ENCODE measurements at regions not wholly inside any gene's neighbourhood (a gene's known extent, or its start where the extent isn't known, plus 50 kb on each side); places are given as distances from the start of the nearest gene placed in this dataset.

GRCh38 chr1:106876384-106876783 is 180.1 kb upstream of the PRMT6 start:
- in situ Hi-C loops (cut with MboI; ENCODE audit: low sequenced_read_pairs, unreplicated experiment) = no loop called here
- DNase-seq (ENCODE audit: low spot score) = no peak
- TF ChIP-seq, protein P1, sequence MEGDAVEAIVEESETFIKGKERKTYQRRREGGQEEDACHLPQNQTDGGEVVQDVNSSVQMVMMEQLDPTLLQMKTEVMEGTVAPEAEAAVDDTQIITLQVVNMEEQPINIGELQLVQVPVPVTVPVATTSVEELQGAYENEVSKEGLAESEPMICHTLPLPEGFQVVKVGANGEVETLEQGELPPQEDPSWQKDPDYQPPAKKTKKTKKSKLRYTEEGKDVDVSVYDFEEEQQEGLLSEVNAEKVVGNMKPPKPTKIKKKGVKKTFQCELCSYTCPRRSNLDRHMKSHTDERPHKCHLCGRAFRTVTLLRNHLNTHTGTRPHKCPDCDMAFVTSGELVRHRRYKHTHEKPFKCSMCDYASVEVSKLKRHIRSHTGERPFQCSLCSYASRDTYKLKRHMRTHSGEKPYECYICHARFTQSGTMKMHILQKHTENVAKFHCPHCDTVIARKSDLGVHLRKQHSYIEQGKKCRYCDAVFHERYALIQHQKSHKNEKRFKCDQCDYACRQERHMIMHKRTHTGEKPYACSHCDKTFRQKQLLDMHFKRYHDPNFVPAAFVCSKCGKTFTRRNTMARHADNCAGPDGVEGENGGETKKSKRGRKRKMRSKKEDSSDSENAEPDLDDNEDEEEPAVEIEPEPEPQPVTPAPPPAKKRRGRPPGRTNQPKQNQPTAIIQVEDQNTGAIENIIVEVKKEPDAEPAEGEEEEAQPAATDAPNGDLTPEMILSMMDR (IDR thresholded peaks at IDR 0.05; ENCODE audit: borderline replicate concordance, control extremely low read depth, extremely low read depth, insufficient read depth, missing control alignments) = no peak

DNA sequence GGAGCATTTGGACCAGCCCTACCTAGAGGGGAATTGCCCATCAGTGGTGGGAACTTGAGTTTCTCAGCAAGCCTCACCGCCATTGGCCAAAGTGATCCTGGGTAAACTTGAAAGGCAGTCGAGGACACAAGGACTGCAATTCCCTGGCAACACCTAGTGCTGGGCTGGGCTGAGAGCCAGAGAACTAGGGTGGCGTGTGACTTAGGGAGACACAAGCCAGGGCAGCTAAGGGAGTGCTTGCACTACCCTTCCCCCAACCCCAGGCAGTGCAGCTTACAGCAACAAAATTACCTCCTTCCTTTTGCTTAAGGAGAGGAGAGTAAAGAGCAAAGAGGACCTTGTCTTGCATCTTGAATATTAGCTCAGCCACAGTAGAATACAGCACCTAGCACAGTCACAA is 176.9 kb upstream of the PRMT6 start:
- TF ChIP-seq, protein P1 (IDR thresholded peaks at IDR 0.05; ENCODE audit: borderline replicate concordance, control extremely low read depth, extremely low read depth, insufficient read depth, missing control alignments) = no peak
- no peak for DNase-seq (ENCODE audit: low spot score)
- in situ Hi-C loops (cut with MboI; ENCODE audit: low sequenced_read_pairs, unreplicated experiment) = no loop called here

DNA sequence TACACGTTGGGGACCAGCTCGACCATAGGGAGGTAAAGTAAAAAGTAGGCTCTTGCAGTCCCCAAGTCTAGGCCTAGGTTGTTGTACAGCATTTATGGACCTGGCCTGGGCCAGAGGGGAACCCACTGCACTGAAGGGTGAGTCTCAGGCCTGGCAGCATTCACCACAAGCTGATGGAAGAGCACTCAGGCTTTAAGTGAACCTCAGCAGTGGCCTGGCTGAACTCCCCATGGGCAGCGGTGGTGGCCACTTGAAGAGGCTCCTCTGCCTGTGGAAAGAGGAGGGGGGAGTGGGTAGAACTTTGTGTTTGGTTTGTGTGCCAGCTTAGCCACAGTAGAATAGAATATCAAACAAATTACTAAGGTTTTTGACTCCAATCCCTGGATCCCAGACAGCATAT is 176.2 kb upstream of the PRMT6 start:
- in situ Hi-C loops (cut with MboI; ENCODE audit: low sequenced_read_pairs, unreplicated experiment) = no loop called here
- no peak for DNase-seq (ENCODE audit: low spot score)
- TF ChIP-seq, protein P1 (IDR thresholded peaks at IDR 0.05; ENCODE audit: borderline replicate concordance, control extremely low read depth, extremely low read depth, insufficient read depth, missing control alignments) = no peak

DNA sequence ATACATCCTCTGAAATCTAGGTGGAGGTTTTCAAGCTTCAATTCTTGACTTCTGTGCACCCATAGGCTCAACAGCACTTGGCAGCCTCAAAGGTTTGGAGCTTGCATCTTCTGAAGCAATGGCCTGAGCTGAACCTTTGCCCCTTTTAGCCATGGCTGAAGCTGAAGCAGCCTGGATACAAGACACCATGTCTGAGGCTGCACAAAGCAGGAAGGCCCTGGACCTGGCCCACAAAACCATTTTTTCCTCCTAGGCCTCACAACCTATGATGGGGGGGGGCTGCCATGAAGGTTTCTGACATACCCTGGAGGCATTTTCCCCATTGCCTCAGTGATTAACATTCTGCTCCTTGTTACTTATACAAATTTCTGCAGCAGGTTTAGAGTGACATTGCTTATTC is 173.3 kb upstream of the PRMT6 start:
- in situ Hi-C loops (cut with MboI; ENCODE audit: low sequenced_read_pairs, unreplicated experiment) = no loop called here
- no peak for DNase-seq (ENCODE audit: low spot score)
- TF ChIP-seq, protein P1 (IDR thresholded peaks at IDR 0.05; ENCODE audit: borderline replicate concordance, control extremely low read depth, extremely low read depth, insufficient read depth, missing control alignments) = no peak

GRCh38 chr1:106889059-106889458 is 167.4 kb upstream of the PRMT6 start:
- TF ChIP-seq, protein P1 (IDR thresholded peaks at IDR 0.05; ENCODE audit: borderline replicate concordance, control extremely low read depth, extremely low read depth, insufficient read depth, missing control alignments) = no peak
- in situ Hi-C loops (cut with MboI; ENCODE audit: low sequenced_read_pairs, unreplicated experiment) = no loop called here
- DNase-seq (ENCODE audit: low spot score) = no peak

DNA sequence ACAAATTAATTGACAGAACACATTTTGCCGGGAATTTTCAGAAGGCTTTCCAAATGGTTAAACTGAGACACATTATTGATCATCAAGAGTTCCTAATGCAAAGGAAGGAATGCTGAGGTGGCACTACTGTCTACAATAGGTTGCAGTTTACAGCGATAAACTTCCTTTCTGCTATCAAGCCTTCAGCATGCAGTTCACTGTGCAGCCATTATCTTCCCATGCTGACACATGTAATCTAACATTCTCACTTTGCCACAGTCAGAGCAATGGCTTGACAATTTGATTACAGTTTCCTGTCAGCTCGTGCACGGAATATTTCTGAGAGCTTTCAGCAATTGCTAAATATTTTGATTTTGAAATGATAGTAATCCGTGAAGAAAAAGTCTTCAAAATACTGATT is 166.9 kb upstream of the PRMT6 start:
- no peak for DNase-seq (ENCODE audit: low spot score)
- in situ Hi-C loops (cut with MboI; ENCODE audit: low sequenced_read_pairs, unreplicated experiment) = no loop called here
- TF ChIP-seq, protein P1 (IDR thresholded peaks at IDR 0.05; ENCODE audit: borderline replicate concordance, control extremely low read depth, extremely low read depth, insufficient read depth, missing control alignments) = no peak

DNA sequence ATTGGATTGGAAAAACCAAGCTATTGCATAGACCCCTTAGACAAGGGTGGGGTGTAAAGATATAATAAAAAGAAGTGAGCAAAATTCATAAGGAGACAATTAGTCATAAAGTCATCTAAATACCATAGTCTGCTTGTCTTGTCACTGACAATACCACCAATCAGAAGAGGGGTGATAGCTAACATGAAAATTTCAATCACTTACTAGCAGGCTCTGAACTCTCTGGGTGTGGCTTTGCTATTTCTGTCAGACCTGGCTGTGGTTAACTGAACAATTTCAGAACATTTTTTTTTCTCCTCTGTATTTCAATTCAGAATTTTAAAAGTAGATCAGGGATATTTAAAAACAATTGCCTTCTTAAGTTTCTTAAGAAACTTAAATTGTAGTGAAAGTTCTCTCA is 158.5 kb upstream of the PRMT6 start:
- TF ChIP-seq, protein P1 (IDR thresholded peaks at IDR 0.05; ENCODE audit: borderline replicate concordance, control extremely low read depth, extremely low read depth, insufficient read depth, missing control alignments) = no peak
- DNase-seq (ENCODE audit: low spot score) = no peak
- in situ Hi-C loops (cut with MboI; ENCODE audit: low sequenced_read_pairs, unreplicated experiment) = no loop called here

Measured in GM13976 (cell line).